ENCODE measurements at regions not wholly inside any gene's neighbourhood (a gene's known extent, or its start where the extent isn't known, plus 50 kb on each side); places are given as distances from the start of the nearest gene placed in this dataset.

DNA sequence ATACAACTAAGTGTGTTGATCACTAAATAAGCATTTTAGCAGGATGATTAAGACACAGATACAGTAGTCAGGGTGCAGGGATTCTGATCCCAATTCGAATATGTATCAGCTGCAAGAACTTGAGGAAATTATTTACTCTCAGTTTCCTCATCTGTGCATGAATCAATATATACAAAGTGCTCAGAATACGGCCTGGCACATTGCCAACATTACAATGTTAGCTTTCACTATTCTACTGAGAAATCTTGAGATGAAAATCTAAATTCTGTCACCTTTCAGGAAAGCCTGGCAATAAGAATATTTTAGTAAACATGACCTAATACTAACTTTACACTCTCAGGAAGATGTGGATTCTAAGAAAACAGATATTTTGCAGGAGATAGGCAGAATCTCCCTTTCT, 1001.6 kb upstream of the IGFBP7 start:
- Mint-ChIP-seq H3K27ac (no peak overlapping the region), H3K9me3 (peaks cover 2% of the 10 kb centered on the region), H3K4me3 (no peak overlapping the region), H3K4me1 (ENCODE audit: low read depth) (no peaks in the 10 kb centered on the region), H3K36me3 (ENCODE audit: low read depth) (no peaks in the 10 kb centered on the region), H3K27me3 (no peaks in the 10 kb centered on the region)
- H3K27me3 ChIP-seq (ENCODE audit: control insufficient read depth in 1 of 2, insufficient read depth in 2 of 2, low read length in 2 of 2), result no peaks in the 10 kb centered on the region
- H3K4me3 ChIP-seq (ENCODE audit: low read length), result no peak overlapping the region
- no peak for DNase-seq
- no peaks in the 10 kb centered on the region for H3K36me3 ChIP-seq (ENCODE audit: insufficient read depth, low read length)
- ATAC-seq (ENCODE audit: poor library complexity), result no peak
- TF ChIP-seq, protein P1, sequence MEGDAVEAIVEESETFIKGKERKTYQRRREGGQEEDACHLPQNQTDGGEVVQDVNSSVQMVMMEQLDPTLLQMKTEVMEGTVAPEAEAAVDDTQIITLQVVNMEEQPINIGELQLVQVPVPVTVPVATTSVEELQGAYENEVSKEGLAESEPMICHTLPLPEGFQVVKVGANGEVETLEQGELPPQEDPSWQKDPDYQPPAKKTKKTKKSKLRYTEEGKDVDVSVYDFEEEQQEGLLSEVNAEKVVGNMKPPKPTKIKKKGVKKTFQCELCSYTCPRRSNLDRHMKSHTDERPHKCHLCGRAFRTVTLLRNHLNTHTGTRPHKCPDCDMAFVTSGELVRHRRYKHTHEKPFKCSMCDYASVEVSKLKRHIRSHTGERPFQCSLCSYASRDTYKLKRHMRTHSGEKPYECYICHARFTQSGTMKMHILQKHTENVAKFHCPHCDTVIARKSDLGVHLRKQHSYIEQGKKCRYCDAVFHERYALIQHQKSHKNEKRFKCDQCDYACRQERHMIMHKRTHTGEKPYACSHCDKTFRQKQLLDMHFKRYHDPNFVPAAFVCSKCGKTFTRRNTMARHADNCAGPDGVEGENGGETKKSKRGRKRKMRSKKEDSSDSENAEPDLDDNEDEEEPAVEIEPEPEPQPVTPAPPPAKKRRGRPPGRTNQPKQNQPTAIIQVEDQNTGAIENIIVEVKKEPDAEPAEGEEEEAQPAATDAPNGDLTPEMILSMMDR (IDR thresholded peaks at IDR 0.05), result no peak
- intact Hi-C loops (cut with DNase I, micrococcal nuclease), result no loop called here
- H3K27ac ChIP-seq (ENCODE audit: low read depth in 1 of 2, low read length in 2 of 2), result no peak overlapping the region
- no peaks in the 10 kb centered on the region for H3K4me1 ChIP-seq (ENCODE audit: insufficient read depth, low read length)
- no peaks in the 10 kb centered on the region for H3K9me3 ChIP-seq (ENCODE audit: control insufficient read depth in 1 of 2, insufficient read depth in 1 of 2, low read length in 2 of 2)
- ChIA-PET CTCF (no interaction called here), POLR2A (no interaction called here)

DNA sequence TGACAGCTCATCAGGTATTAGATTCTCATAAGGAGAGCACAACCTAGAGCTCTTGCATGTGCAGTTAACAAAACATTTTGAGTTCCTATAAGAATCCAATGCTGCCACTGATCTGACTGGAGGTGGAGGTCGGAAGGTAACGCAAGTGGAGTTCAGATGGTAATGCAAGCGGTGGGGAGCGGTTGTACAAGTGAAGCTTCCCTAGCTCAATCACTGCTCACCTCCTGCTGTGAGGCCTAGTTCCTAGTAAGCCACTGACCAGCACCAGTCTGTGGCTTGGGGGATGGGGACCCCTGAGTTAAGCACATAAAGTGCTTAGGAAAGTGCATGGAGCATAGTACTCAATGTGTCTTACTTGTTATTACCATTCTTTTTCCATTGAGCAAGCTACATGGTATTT, 983.2 kb upstream of the IGFBP7 start:
- no peaks in the 10 kb centered on the region for H3K36me3 ChIP-seq (ENCODE audit: insufficient read depth, low read length)
- TF ChIP-seq, protein P1 (IDR thresholded peaks at IDR 0.05), result no peak
- no peak overlapping the region for H3K27ac ChIP-seq (ENCODE audit: low read depth in 1 of 2, low read length in 2 of 2)
- no peak for ATAC-seq (ENCODE audit: poor library complexity)
- ChIA-PET POLR2A (no interaction called here), CTCF (no interaction called here)
- intact Hi-C loops (cut with DNase I, micrococcal nuclease), result no loop called here
- DNase-seq, result no peak
- H3K4me3 ChIP-seq (ENCODE audit: low read length), result no peak overlapping the region
- Mint-ChIP-seq H3K27me3 (no peaks in the 10 kb centered on the region), H3K4me1 (ENCODE audit: low read depth) (no peaks in the 10 kb centered on the region), H3K27ac (no peak overlapping the region), H3K36me3 (ENCODE audit: low read depth) (no peaks in the 10 kb centered on the region), H3K4me3 (no peak overlapping the region), H3K9me3 (peaks cover 2% of the 10 kb centered on the region)
- H3K4me1 ChIP-seq (ENCODE audit: insufficient read depth, low read length), result no peaks in the 10 kb centered on the region
- H3K9me3 ChIP-seq (ENCODE audit: control insufficient read depth in 1 of 2, insufficient read depth in 1 of 2, low read length in 2 of 2), result no peaks in the 10 kb centered on the region
- H3K27me3 ChIP-seq (ENCODE audit: control insufficient read depth in 1 of 2, insufficient read depth in 2 of 2, low read length in 2 of 2), result no peaks in the 10 kb centered on the region

DNA sequence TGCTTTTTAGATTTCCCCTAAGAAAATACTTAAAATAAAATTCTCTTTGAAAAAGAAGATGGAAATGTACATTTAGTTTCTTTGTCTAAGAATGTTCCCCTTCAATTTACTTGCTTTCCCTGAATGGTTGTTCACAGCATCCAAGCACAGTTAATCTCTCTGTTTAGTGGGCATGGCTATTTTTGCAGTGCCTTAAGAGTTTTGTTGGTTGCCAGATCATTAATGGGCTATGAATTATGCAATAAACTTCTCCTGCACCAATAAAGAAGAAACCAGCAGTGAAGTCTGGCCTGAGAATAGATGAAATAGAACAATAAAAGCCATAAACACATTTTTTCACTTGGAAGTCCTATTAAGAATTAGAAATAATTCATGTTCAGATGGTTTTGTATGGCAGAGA, 980.4 kb upstream of the IGFBP7 start:
- Mint-ChIP-seq H3K9me3 (peaks cover 2% of the 10 kb centered on the region), H3K4me3 (no peak overlapping the region), H3K36me3 (ENCODE audit: low read depth) (no peaks in the 10 kb centered on the region), H3K27ac (no peak overlapping the region), H3K4me1 (ENCODE audit: low read depth) (no peaks in the 10 kb centered on the region), H3K27me3 (no peaks in the 10 kb centered on the region)
- DNase-seq (no peak), ATAC-seq (ENCODE audit: poor library complexity) (no peak)
- Histone ChIP-seq H3K4me3 (ENCODE audit: low read length) (no peak overlapping the region), H3K27ac (ENCODE audit: low read depth in 1 of 2, low read length in 2 of 2) (no peak overlapping the region), H3K4me1 (ENCODE audit: insufficient read depth, low read length) (no peaks in the 10 kb centered on the region), H3K9me3 (ENCODE audit: control insufficient read depth in 1 of 2, insufficient read depth in 1 of 2, low read length in 2 of 2) (no peaks in the 10 kb centered on the region), H3K27me3 (ENCODE audit: control insufficient read depth in 1 of 2, insufficient read depth in 2 of 2, low read length in 2 of 2) (no peaks in the 10 kb centered on the region), H3K36me3 (ENCODE audit: insufficient read depth, low read length) (no peaks in the 10 kb centered on the region)
- TF ChIP-seq, protein P1 (IDR thresholded peaks at IDR 0.05), result no peak
- POLR2A ChIA-PET, result no interaction called here
- CTCF ChIA-PET, result no interaction called here
- intact Hi-C loops (cut with DNase I, micrococcal nuclease), result no loop called here

Measured in CD4-positive, alpha-beta T cell (primary cell).